HG02678 (cell line): ENCODE measurements at regions not wholly inside any gene's neighbourhood (a gene's known extent, or its start where the extent isn't known, plus 50 kb on each side); places are given as distances from the start of the nearest gene placed in this dataset.
"Not testable (repeated sequence)": the region's sequence is repeated elsewhere in the genome, so short reads cannot be mapped to it uniquely, and the experiment has no call there.

ENCODE experiments used
- ATAC-seq: cut with Tn5 transposase; IDR thresholded peaks from one replicate; pipeline ENCODE4 v1.9.1; 2021; ENCODE audit warnings: mild to moderate bottlenecking, moderate library complexity; ENCODE audit not compliant: unreplicated experiment

DNA sequence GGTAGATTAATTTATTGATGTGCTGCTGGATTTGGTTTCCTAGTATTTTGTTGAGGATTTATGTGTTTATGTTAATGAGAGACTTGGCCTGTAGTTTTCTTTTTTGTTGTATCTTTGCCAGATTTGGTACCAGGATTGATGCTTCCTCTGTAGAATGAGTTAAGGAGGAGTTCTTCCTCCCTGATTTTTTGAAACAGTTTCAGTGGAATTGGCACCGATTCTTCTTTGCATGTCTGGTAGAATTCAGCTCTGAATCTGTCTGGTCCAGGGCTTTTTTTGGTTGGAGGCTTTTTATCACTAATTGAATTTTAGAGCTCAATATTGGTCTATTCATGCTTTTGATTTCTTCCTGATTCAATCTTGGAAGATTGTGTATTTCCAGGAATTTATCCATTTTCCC lies 174.0 kb upstream of the NDST4 start:
- no peak for ATAC-seq

DNA sequence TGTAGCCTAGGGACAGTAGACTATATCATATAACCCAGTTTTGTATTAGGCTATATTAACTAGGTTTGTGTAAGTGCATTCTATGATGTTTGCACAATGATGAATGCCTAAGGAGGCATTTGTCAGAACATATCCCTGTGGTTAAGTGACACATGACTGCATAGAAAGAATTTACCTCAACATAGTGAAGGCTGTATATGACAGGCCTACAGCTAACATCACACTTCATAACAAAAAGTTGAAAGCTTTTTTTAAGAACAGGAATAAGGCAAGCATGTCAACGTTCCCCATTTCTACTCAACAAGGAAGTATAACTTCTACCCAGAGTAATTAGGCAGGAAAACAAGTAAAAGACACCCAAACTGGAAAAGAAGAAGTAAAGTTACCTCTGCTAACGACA lies 165.9 kb upstream of the NDST4 start:
- no peak for ATAC-seq

DNA sequence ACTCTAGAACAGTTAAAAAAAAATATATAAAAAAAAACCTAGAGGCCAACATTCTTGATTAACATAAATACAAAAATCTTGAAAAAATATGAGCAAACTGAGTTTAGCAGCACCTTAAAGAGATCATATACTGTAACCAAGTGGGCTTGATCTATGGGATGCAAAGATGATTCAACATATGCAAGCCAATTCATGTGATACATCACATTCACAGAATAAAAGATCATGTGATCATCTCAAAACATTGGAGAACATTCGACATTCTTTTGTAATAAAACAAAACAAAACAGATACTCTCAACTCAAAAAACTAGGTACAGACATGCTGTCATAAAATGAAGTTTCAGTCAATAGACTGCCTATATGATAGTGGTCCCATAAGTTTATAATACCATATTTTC lies 165.4 kb upstream of the NDST4 start:
- no peak for ATAC-seq

DNA sequence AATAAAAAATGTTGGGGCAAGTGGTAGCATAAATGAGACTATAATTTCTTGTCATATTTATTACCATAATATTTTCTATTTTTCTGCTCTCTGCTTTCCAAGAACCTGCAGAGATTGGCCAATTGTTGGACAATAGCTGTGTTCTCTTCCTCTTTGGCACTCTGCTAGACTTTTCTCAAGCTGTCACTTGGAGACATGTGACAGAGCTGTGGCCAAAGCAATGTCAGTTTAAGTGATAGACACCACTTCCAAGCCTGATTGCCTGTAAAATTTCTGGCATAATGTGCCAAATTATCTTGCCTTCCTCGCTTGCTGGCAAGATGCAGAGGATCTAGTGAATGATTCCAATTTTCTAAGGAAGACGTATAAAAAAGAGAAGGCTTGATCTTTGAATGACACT lies 162.2 kb upstream of the NDST4 start:
- no peak for ATAC-seq

DNA sequence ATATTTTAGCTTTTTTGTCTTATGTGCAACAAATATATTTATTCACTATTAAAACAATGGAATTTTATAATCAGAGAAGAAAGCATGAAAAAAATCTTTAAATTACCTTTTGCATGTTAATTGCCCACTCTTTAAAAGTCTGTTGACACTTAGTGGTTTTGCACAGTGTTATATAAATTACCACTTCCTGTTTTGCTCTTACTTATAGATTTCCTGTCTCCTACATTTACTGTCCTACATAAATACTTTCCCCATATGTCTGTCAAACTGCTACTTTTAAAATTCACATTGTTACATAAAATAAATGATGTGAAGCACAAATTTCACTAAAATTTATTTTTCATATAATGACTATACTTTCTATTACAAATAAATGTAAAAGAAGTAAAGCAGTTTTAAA lies 161.1 kb upstream of the NDST4 start:
- peak; percentile 71 for ATAC-seq

DNA sequence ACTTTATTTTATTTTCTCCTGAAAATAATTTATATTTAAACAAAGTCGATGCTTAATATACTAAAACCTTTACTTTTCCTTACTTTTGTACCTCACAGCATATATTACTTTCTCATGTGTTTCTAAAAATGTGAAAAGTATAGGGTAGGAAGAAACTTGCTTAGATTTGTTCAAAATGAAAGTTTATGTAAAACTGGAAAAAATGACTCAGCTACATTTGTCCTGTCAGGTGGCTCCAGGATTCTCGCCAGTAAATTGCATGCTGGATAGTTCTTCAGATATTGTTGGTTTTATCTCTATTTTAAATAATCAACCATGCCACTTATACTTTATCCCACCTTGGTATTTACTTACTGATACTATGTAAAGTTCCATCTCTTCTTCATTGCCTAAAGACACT lies 159.2 kb upstream of the NDST4 start:
- no peak for ATAC-seq

DNA sequence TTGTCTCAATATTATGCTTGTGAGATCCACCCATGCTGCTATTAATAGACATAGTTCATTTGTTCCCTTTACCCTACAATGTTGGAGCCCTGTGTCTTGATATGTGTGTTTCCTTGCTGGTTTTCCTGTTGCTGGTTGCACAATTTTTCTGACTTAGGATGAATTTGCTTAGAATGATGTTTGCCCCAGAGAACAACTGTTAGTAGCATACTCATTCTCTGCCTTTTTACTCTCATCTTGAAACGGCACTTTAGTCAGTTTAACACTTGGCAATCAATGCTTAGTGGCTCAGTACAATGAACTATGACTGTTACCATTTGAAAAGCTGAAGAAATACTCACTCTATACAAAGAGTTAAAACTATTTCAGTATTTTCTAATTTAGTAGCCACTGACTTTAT lies 158.8 kb upstream of the NDST4 start:
- ATAC-seq, result peak; percentile 39

DNA sequence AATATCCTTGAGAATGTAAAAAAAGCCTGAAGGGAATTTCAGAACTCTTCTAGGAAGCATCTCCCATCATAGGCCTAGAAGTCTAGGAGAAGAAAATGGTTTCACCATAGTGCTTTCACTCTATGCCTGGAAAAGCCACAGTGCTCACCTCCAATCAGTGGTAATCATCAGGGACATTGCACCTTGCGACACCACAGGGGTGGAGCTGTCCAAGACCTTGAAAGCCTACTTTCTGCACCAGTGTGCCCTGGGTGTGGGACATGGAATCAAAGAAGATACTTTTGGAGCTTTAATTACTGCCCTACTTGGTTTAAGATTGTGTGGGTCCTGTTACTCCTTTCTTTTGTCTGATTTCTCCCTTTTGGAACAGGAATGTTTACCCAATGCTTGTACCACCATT lies 146.8 kb upstream of the NDST4 start:
- no peak for ATAC-seq

DNA sequence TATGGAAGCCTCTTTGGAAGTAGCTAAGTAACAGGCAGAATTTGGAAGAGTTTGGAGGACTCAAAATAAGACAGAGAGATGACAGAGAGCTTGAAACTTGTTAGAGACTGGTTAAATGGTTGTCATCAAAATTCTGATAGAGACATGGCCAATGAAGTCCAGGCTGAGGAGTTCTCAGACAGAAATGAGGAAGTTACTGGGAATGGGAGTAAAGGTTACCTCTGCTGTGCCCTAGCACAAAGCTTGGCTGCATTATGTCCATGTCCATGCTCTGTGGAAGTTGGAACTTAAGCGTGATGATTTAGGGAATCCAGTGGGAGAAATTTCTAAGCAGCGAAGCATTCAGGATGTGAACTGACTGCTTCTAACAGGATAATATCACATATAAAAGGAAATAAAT lies 146.2 kb upstream of the NDST4 start:
- no peak for ATAC-seq

DNA sequence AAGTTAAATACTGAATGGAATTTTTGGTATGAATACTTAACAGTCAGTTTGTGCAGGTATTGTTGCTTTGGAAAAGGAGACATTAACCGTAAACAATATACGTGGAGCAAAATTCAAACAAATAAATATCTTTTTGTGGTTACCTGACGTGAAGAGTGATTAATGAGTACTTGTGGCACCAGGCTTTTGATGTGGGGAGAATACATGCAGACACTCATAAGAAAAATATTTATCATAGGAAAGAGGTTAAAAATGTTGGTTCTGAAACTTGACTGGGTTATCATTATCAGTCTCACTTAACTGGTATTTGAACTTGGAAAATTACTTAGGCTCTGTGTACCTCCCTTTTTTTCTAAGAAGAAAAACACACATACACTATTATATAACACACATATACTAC lies 136.4 kb upstream of the NDST4 start:
- no peak for ATAC-seq

DNA sequence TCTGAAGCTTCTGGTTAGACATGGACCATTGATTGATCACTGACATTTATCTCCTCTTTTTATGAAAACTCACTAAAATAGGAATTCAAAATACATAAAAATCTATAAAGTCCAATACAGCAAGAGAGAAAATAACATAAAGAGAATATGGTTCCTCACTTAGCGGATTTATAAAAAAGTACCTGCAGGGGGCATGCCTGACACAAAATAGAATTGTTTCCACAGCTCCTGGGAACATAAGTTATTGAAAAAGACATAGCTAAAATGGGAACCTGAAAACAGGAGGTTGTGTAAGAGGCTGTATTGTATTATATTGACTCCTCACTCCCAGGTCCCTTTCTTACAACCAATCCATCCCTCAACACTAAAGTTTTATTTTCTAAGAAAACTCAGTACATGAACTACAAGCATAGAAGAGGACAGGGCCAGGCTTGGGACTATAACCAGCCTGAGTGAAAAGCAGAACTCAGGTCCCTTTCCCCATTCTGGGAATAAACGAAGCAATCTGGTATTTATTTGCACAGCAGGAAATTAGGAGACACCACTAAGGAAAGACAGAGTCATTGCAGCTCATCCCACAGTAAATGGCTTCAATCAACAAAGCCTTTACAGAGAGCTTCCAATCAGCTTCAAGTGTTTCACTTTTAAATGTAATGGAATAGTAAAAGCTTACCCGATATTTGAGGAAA lies 121.1 kb upstream of the NDST4 start:
- peak; percentile 52 for ATAC-seq

DNA sequence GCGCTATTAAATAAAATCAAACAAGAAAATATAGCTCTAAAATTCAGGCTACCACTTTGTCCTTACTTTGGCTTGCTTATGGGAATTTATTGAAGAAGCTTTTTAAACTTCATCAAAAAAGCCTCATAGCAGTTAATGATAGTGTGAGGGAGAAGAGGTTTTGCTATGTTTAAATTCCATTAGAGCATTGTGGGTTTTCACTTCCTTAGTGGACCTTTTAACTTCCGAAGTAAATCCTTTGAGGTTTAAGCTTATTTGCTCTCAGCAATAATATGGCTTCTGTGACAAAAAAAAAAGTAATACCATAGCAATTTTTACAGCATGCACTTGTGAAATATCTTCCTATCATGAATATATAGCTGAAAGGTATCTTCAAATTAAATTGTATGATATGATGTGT lies 120.2 kb upstream of the NDST4 start:
- no peak for ATAC-seq

DNA sequence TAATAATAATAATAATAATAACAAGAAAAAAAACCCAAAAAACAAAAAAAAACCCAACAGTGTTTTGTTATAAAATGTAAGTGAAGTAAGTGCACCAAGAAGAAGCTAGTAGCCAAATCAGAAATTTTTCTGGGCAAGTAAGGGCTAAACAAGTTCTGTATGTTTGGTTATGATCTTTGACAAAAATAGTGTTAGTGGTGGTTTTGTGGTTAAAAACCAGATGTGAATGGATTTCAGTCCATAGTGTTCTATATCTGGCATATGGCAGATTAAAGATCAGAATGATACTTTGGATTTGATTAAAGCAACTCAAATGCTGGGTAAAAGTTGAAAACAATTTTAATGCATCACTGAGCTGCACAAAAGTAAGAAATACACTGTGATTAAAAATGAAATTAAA lies 116.5 kb upstream of the NDST4 start:
- ATAC-seq, result no peak

DNA sequence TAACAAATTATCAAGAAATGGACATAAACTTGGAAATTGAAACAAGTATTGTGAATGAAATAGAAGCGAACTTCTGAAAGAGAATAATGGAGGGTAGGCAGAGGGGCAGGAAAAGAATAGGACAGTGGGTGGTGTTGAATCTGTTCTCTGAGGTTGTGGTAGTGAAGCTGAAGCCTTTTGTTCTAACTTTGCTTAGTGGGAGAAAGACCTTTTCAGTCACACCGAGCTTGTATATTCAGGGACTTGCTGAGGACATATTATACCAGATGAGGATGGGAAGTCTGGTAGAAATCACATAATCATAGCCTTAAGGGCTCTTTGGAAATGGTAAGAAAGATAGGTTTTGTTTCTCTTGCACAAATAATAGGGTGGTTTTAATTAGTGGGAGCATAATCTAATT lies 115.4 kb upstream of the NDST4 start:
- ATAC-seq, result no peak

DNA sequence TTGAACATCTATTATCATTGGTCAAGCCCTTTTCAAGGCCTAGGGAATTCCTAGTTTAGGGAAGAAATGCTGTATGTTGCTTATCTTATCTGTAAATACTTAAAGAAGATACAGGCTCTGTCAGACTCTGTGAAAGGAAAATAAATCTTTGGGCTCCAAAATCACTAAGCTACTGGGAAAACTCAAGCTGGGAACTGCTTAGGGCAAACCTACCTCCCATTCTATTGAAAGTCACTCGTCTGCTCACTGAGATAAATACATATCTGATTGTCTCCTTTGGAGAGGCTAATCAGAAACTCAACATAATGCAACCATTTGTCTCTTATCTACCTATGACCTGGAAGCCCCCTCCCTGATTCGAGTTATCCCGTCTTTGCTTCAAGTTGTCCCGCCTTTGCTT lies 108.6 kb upstream of the NDST4 start:
- ATAC-seq, result no peak

DNA sequence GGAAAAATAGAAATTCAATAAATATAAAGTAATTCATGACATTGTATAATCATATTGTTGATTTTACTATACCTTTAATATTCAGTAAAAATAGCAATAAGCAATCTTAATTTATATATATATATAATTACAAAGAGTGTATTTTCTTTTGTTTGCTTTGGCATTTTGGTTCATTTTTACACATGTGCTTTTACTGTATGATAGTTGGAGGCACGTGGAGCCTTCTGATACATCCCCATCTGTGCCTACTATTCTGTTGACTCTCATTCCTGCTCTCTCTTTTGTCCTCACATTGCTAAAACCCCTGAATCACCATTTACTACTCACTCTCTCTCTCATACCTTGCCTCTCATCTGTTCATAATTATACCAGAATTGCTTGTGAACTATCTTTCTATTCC lies 106.4 kb upstream of the NDST4 start:
- no peak for ATAC-seq

DNA sequence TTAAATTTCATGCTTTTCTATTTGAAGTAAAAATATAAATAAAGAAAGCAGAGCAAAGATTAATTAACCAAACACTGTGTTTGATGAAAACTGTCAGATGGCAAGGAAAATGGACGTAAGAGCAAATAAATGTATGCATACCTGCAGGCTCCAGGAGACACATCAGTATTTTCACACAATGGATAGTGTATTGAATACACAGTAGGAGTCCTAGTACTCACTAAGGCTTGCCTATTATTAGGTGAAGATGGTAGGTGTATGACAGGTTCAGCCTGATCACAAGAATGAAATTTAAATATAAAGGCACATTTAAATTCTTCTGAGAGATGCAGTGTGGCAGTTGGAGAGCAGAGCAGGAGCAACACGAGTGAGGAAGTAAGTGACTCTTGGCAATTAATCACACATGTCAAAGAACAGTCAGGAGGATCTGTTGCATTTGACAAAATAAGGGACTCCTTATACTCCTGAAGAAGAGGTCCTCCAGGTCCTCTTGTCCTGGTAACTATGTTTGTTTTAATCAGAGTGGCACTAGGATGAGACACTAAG lies 106.0 kb upstream of the NDST4 start:
- no peak for ATAC-seq

DNA sequence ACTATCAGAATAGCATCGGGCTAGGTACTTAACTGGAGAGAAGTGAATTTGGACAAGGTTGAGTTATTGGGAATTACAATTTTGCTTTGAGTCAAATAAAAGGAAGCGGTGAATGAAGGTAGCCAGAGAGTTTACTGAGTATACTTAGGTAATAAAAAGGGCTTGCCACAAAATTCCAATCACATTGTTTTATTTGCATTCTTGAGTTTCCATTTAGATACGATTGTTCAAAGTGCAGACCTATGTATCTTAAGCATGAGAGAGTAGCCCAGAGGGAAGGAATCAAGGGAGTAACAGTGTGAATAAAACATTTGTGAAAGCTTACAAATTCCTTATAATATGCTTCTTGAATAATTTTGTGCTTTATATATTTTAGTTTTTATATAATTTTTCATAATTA lies 102.5 kb upstream of the NDST4 start:
- ATAC-seq, result no peak

DNA sequence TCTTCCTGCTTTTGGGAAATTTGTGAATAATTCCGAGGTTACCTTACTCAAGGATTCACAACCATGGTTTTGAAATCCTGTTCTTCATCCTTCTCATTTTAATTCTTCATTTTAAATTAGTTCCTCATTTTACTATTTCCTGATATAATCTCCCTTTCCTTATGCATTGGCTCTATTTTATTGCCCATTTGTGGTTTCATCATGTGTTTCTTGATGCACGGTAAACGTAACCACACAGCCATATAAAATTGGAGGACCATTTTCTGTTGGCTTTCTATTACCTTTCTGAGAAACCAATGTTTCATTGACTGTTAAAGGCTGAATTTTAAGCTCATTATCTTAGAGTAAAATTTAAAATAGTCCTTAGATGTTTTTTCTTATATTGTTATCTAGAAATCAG lies 100.3 kb upstream of the NDST4 start:
- no peak for ATAC-seq

DNA sequence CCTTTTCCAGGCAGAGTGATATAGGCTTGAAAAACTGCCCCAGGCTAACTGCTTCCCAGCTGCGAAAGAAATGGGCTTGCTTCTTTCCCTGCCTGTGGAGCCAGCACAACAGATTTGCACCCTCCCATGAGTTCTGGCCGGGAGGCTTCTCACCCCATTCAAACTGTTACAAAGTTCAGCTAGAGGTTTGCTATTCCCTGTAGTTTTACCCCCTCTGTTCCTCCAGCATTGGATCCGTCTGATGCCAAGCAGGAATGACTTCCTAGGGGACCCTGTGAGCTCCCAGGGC lies 87.6 kb upstream of the NDST4 start:
- ATAC-seq, result no peak

DNA sequence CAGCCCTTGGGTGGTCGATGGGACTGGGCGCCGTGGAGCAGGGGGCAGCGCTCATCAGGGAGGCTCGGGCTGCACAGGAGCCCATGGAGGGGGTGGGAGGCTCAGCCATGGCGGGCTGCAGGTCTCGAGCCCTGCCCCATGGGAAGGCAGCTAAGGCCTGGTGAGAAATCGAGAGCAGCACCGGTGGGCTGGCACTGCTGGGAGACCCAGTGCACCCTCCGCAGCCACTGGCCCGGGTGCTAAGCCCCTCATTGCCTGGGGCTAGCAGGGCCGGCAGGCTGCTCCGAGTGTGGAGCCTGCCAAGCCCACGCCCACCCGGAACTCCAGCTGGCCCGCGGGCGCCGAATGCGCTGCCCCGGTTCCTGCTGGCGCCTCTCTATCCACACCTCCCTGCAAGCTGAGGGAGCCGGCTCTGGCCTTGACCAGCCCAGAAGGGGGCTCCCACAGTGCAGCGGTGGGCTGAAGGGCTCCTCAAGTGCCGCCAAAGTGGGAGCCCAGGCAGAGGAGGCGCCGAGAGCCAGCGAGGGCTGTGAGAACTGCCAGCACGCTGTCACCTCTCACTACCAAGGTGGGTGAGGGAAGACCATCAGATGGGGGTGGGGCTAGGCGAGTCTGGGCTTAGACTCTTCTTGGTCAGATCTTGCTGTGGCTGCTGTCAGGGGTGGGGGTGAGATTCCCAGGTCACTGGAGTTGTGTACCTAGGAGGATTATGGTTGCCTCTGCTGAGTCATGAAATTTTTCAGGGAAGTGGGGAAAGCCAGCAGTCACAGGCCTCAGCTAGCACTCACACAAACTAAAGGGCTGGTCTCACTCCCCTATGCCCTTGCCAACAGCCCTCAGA lies 87.0 kb upstream of the NDST4 start:
- ATAC-seq, result not testable (repeated sequence)

DNA sequence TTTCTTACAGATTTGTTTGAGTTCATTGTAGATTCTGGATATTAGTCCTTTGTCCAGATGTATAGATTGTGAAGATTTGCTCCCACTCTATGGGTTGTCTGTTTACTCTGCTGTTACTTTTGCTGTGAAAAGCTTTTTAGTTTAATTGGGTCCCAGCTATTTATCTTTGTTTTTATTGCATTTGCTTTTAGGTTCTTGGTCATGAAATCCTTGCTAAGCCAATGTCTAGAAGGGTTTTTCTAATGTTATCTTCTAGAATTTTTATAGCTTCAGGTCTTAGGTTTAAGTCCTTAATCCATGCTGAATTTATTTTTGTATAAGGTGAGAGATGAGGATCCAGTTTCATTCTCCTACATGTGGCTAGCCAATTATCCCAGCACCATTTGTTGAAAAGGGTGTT lies 81.2 kb upstream of the NDST4 start:
- ATAC-seq, result not testable (repeated sequence)

DNA sequence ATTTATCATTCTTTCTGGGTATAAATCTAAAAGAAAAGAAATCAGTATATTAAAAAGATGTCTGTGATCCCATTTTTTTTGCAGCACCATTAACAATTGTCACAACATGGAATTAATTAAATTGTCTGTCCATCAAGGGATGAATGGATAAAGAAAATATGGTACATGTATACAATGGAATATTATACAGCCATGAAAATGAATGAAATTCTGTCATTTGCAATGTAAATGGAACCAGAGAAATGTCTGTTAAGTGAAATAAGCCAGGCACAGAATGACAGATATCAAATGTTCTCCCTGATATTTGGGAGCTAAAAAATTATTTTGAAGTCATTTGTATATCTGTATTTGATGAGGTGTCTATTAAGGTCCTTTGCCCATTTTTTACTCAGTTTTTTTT lies 77.1 kb upstream of the NDST4 start:
- no peak for ATAC-seq
